MCF 10A (cell line): ENCODE measurements at regions not wholly inside any gene's neighbourhood (a gene's known extent, or its start where the extent isn't known, plus 50 kb on each side); places are given as distances from the start of the nearest gene placed in this dataset.

Experiments used
- BruUV-seq: library from RNA; stranded (reverse); fragments of 400-500 nt; replicated peaks from 2 replicates; lab custom pipeline; 2021; lab: Mats Ljungman, UMichigan
- CTCF ChIA-PET: fragments of 300-600 bp; sonication (Branson Sonifier 250); formaldehyde crosslinking; extraction: SDS; loops from one replicate; lab custom pipeline; 2021; ENCODE audit warnings: antibody characterized with exemption, inconsistent platforms; lab: Yijun Ruan, JAX
- POLR2A ChIA-PET: fragments of 300-600, 350-650 bp; sonication (Branson Sonifier 250); formaldehyde crosslinking; extraction: SDS; loops from one replicate; lab custom pipeline; 2020; ENCODE audit warnings: antibody characterized with exemption, inconsistent platforms; lab: Yijun Ruan, JAX
- DNase-seq: peaks from one replicate; pipeline ENCODE4 v3.0.0-alpha.2; 2018; ENCODE audit not compliant: unreplicated experiment
- H3K27ac Mint-ChIP-seq: one replicate; pipeline ENCODE4 v1.8.0; 2022; ENCODE audit warnings: mild to moderate bottlenecking, low read depth, mixed read lengths; ENCODE audit not compliant: unreplicated experiment
- H3K27me3 Mint-ChIP-seq: one replicate; pipeline ENCODE4 v1.8.0; 2022; ENCODE audit warnings: mixed read lengths; ENCODE audit not compliant: insufficient read depth, unreplicated experiment
- H3K36me3 Mint-ChIP-seq: one replicate; pipeline ENCODE4 v1.8.0; 2022; ENCODE audit warnings: mild to moderate bottlenecking, moderate library complexity, mixed read lengths; ENCODE audit not compliant: insufficient read depth, unreplicated experiment
- H3K4me1 Mint-ChIP-seq: one replicate; pipeline ENCODE4 v1.8.0; 2022; ENCODE audit warnings: mixed read lengths; ENCODE audit not compliant: insufficient read depth, unreplicated experiment
- H3K4me3 Mint-ChIP-seq: one replicate; pipeline ENCODE4 v1.8.0; 2022; ENCODE audit warnings: mild to moderate bottlenecking, moderate library complexity, mixed read lengths; ENCODE audit not compliant: unreplicated experiment
- H3K9me3 Mint-ChIP-seq: one replicate; pipeline ENCODE4 v1.8.0; 2022; ENCODE audit warnings: mixed read lengths; ENCODE audit not compliant: unreplicated experiment
- intact Hi-C: fragments of 100-400 bp; cut with micrococcal nuclease; formaldehyde crosslinking; loops from 2 replicates; pipeline ENCODE4 v1.14.1; 2022
- TF ChIP-seq, protein P1 (sequence below): fragments of 200-600 bp; IDR thresholded peaks from one replicate; pipeline ENCODE4 v1.8.0; 2022; ENCODE audit warnings: antibody characterized with exemption, mild to moderate bottlenecking; ENCODE audit not compliant: unreplicated experiment

DNA sequence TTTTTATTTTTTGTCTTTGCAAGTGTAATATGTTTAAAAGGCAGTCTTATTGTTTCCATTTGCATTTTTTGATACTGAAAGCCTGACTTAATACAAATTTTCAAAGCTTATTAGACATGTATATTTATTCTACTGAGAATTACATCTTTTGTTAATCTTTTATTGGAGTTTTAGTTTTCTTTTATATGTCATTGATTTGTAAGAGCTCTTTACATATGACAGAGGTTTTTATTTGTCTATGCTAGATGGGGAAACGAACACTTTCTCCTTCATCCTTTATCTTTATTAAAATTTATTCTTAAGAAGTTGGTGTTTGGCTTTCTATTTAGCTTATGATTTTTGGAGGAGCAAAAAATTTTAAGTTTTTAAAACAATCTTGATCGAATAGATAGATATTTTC is 234.4 kb upstream of the SRRM4 start:
- H3K4me3 Mint-ChIP-seq = no peak overlapping the region
- POLR2A ChIA-PET = interaction anchor here (0.7 kb wide), 1 partner anchor 810 kb away, joined by 3 read pairs; no protein-coding TSS in a partner anchor
- peaks cover 21% of the 10 kb centered on the region for H3K9me3 Mint-ChIP-seq
- no TSS peak for BruUV-seq
- H3K4me1 Mint-ChIP-seq = no peaks in the 10 kb centered on the region
- CTCF ChIA-PET = interaction anchor here (0.7 kb wide), 1 partner anchor 80 kb away, joined by 6 read pairs; no protein-coding TSS in a partner anchor
- no peaks in the 10 kb centered on the region for H3K27me3 Mint-ChIP-seq
- no peaks in the 10 kb centered on the region for H3K36me3 Mint-ChIP-seq
- TF ChIP-seq, protein P1, sequence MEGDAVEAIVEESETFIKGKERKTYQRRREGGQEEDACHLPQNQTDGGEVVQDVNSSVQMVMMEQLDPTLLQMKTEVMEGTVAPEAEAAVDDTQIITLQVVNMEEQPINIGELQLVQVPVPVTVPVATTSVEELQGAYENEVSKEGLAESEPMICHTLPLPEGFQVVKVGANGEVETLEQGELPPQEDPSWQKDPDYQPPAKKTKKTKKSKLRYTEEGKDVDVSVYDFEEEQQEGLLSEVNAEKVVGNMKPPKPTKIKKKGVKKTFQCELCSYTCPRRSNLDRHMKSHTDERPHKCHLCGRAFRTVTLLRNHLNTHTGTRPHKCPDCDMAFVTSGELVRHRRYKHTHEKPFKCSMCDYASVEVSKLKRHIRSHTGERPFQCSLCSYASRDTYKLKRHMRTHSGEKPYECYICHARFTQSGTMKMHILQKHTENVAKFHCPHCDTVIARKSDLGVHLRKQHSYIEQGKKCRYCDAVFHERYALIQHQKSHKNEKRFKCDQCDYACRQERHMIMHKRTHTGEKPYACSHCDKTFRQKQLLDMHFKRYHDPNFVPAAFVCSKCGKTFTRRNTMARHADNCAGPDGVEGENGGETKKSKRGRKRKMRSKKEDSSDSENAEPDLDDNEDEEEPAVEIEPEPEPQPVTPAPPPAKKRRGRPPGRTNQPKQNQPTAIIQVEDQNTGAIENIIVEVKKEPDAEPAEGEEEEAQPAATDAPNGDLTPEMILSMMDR = no peak
- H3K27ac Mint-ChIP-seq = no peak overlapping the region
- intact Hi-C loops = no loop called here
- DNase-seq = no peak

DNA sequence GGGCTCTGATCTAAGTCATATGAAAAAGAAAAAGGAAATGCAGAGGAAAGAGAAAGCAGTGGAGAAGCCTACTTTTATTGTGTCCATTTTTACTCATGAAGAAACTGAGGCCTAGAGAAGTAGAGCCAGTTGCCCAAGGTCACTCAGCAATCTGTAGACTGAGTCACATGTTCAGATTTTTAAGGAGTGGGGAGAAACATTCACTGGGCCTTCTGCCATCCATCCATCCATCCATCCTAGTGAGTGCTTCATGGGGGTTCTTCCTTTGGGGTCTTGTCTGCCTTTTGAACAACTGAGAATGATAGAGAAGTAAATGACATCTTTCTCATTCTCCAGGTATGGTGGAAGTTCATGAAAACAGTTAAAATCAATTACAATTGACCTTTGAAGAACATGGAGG is 233.6 kb upstream of the SRRM4 start:
- no peak overlapping the region for H3K27ac Mint-ChIP-seq
- no peaks in the 10 kb centered on the region for H3K4me1 Mint-ChIP-seq
- TF ChIP-seq, protein P1 = no peak
- DNase-seq = no peak
- BruUV-seq = no TSS peak
- H3K4me3 Mint-ChIP-seq = no peak overlapping the region
- peaks cover 17% of the 10 kb centered on the region for H3K9me3 Mint-ChIP-seq
- no peaks in the 10 kb centered on the region for H3K36me3 Mint-ChIP-seq
- ChIA-PET POLR2A (no interaction called here), CTCF (no interaction called here)
- H3K27me3 Mint-ChIP-seq = no peaks in the 10 kb centered on the region
- intact Hi-C loops = no loop called here

DNA sequence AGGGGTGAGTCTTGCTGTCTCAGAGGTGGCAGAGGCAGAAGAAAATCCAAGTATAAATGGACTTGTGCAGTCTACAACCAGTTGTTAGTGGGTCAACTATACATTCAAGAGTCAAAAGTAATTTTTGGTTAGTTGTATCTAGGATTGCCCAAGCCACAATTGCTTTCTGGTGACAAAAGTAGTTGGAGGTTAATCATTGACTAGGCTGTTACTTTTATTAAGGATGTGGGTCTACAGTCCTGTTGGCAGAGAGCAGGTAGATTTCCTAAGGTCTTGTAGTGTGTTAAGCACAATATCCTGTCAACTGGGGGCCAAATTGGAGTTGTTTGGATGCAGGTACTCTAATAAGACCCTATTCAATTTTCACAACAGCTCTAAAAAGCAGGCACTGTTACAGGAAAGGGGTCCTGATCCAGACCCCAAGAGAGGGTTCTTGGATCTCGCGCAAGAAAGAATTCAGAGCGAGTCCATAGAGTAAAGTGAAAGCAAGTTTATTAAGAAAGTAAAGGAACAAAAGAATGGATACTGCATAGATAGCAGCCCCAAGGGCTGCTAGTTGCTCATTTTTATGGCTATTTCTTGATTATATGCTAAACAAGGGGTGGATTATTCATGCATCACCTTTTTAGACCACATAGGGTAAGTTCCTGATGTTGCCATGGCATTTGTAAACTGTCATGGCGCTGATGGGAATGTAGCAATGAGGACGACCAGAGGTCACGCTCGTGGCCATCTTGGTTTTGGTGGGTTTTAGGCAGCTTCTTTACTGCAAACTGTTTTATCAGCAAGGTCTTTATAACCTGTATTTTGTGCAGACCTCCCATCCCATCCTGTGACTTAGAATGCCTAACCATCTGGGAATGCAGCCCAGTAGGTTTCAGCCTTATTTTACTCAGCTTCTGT is 232.6 kb upstream of the SRRM4 start:
- H3K36me3 Mint-ChIP-seq = no peaks in the 10 kb centered on the region
- intact Hi-C loops = no loop called here
- H3K4me1 Mint-ChIP-seq = no peaks in the 10 kb centered on the region
- no peak overlapping the region for H3K4me3 Mint-ChIP-seq
- TF ChIP-seq, protein P1 = no peak
- POLR2A ChIA-PET = no interaction called here
- CTCF ChIA-PET = no interaction called here
- peaks cover 11% of the 10 kb centered on the region for H3K9me3 Mint-ChIP-seq
- no peak overlapping the region for H3K27ac Mint-ChIP-seq
- H3K27me3 Mint-ChIP-seq = no peaks in the 10 kb centered on the region
- BruUV-seq = no TSS peak
- no peak for DNase-seq

DNA sequence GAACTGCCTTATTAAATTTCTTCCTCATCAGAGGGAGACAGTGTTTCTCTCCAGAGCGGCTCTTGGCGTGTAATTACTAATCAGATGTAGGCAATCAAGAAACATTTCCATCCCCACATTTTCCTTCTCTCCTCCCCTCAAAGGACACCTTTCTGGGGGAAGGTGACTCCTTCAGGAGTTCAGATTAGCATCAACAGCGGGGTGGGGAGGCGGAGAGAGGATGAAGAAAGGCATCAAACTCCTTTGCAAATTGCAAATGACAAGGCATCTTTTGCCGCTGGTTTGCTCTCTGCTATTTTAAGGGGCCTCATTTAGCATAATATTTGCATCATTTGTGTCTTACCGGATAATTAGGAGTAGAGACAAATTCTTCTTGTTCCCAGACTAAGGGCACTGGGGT is 231.7 kb upstream of the SRRM4 start:
- CTCF ChIA-PET = no interaction called here
- H3K9me3 Mint-ChIP-seq = peaks cover 2% of the 10 kb centered on the region
- TF ChIP-seq, protein P1 = no peak
- intact Hi-C loops = no loop called here
- no TSS peak for BruUV-seq
- no peak for DNase-seq
- no peaks in the 10 kb centered on the region for H3K27me3 Mint-ChIP-seq
- H3K4me1 Mint-ChIP-seq = no peaks in the 10 kb centered on the region
- H3K27ac Mint-ChIP-seq = no peak overlapping the region
- H3K4me3 Mint-ChIP-seq = no peak overlapping the region
- H3K36me3 Mint-ChIP-seq = no peaks in the 10 kb centered on the region
- POLR2A ChIA-PET = no interaction called here
